IMR-90 (cell line): ENCODE measurements at regions not wholly inside any gene's neighbourhood (a gene's known extent, or its start where the extent isn't known, plus 50 kb on each side); places are given as distances from the start of the nearest gene placed in this dataset.

Source experiments
- ATAC-seq: fragments of 200-7000 bp; cut with Tn5 transposase; 2 replicates; pipeline ENCODE4 v1.9.1; 2020; ENCODE audit warnings: low read depth, mild to moderate bottlenecking, moderate library complexity
- BruUV-seq: library from RNA; stranded (reverse); fragments of 400-500 nt; replicated peaks from 2 replicates; lab custom pipeline; 2021; lab: Mats Ljungman, UMichigan
- CTCF ChIA-PET: fragments of 300-600 bp; formaldehyde crosslinking; extraction: SDS; loops from one replicate; lab custom pipeline; 2021; ENCODE audit warnings: antibody characterized with exemption; lab: Yijun Ruan, JAX
- POLR2A ChIA-PET: fragments of 300-600 bp; sonication (Branson Sonifier 250); formaldehyde crosslinking; loops from one replicate; lab custom pipeline; 2022; ENCODE audit warnings: antibody characterized with exemption; ENCODE audit not compliant: unreplicated experiment; lab: Charles Lee
- DNase-seq: peaks from one replicate; pipeline ENCODE4 v3.0.0; 2013
- H2AFZ ChIP-seq: replicated peaks from 2 replicates; pipeline ENCODE3; 2013; ENCODE audit warnings: low read length, mild to moderate bottlenecking; ENCODE audit not compliant: poor library complexity
- H2AK5ac ChIP-seq: 2 replicates; pipeline ENCODE4 v1.6.1; 2013; ENCODE audit warnings: low read depth, low read length, inconsistent platforms
- H2AK9ac ChIP-seq: replicated peaks from 2 replicates; pipeline ENCODE3; 2013; ENCODE audit warnings: mild to moderate bottlenecking, low read depth, low read length, moderate library complexity; ENCODE audit not compliant: poor library complexity
- H2BK120ac ChIP-seq: 2 replicates; pipeline ENCODE4 v1.6.1; 2013; ENCODE audit warnings: low read depth, low read length, inconsistent platforms
- H2BK15ac ChIP-seq: 3 replicates; pipeline ENCODE4 v1.6.1; 2013; ENCODE audit warnings: low read depth, low read length, inconsistent platforms
- H2BK20ac ChIP-seq: 2 replicates; pipeline ENCODE4 v1.6.1; 2013; ENCODE audit warnings: low read depth, mild to moderate bottlenecking, inconsistent platforms, low read length, moderate library complexity
- H2BK5ac ChIP-seq: 2 replicates; pipeline ENCODE4 v1.6.1; 2013; ENCODE audit warnings: mild to moderate bottlenecking, low read depth, low read length, inconsistent platforms; ENCODE audit not compliant: poor library complexity, severe bottlenecking
- H3K14ac ChIP-seq: replicated peaks from 2 replicates; pipeline ENCODE4 v1.6.1; 2013; ENCODE audit warnings: low read depth, low read length, inconsistent platforms
- H3K18ac ChIP-seq: 2 replicates; pipeline ENCODE4 v1.6.1; 2013; ENCODE audit warnings: low read depth, low read length, control low read depth
- H3K23ac ChIP-seq: 2 replicates; pipeline ENCODE4 v1.6.1; 2013; ENCODE audit warnings: low read depth, low read length, inconsistent platforms
- H3K27ac ChIP-seq: 2 replicates; pipeline ENCODE4 v1.5.1; 2013; ENCODE audit warnings: mild to moderate bottlenecking, control low read depth, low read length; ENCODE audit not compliant: insufficient read depth
- H3K27me3 ChIP-seq: 2 replicates; pipeline ENCODE4 v1.6.1; 2013; ENCODE audit warnings: low read length; ENCODE audit not compliant: control insufficient read depth, insufficient read depth
- H3K36me3 ChIP-seq: 2 replicates; pipeline ENCODE4 v1.6.1; 2013; ENCODE audit warnings: low read length, mixed read lengths; ENCODE audit not compliant: control insufficient read depth, insufficient read depth
- H3K4ac ChIP-seq: 2 replicates; pipeline ENCODE4 v1.6.1; 2013; ENCODE audit warnings: low read depth, low read length, inconsistent platforms
- H3K4me1 ChIP-seq: 2 replicates; pipeline ENCODE4 v1.6.1; 2013; ENCODE audit warnings: low read length, mixed read lengths; ENCODE audit not compliant: control insufficient read depth, insufficient read depth
- H3K4me2 ChIP-seq: 2 replicates; pipeline ENCODE4 v1.6.1; 2013; ENCODE audit warnings: low read depth, mild to moderate bottlenecking, control low read depth, low read length, moderate library complexity
- H3K4me3 ChIP-seq: 2 replicates; pipeline ENCODE4 v1.5.1; 2013; ENCODE audit warnings: low read depth, mild to moderate bottlenecking, control low read depth, low read length, moderate library complexity; ENCODE audit not compliant: insufficient read depth
- H3K56ac ChIP-seq: 2 replicates; pipeline ENCODE4 v1.6.1; 2013; ENCODE audit warnings: low read length, inconsistent platforms; ENCODE audit not compliant: insufficient read depth; ENCODE audit errors: extremely low read depth
- H3K79me1 ChIP-seq, 2 experiments: 2 replicates each; pipeline ENCODE4 v1.6.1; 2013; ENCODE audit warnings: low read length in 2 of 2, inconsistent platforms in 1 of 2, low read depth in 1 of 2
- H3K9ac ChIP-seq: 2 replicates; pipeline ENCODE4 v1.6.1; 2013; ENCODE audit warnings: low read depth, low read length, control low read depth
- H3K9me1 ChIP-seq: 2 replicates; pipeline ENCODE4 v1.6.1; 2013; ENCODE audit warnings: low read length, inconsistent platforms; ENCODE audit not compliant: insufficient read depth
- H3K9me3 ChIP-seq: 2 replicates; pipeline ENCODE4 v1.6.1; 2013; ENCODE audit warnings: low read length; ENCODE audit not compliant: control insufficient read depth, insufficient read depth
- H4K20me1 ChIP-seq: 2 replicates; pipeline ENCODE4 v1.6.1; 2013; ENCODE audit warnings: low read length, inconsistent platforms; ENCODE audit not compliant: insufficient read depth
- H4K5ac ChIP-seq: 2 replicates; pipeline ENCODE4 v1.6.1; 2013; ENCODE audit warnings: mild to moderate bottlenecking, low read depth, low read length, control low read depth
- H4K8ac ChIP-seq, 2 experiments: 2 replicates each; pipeline ENCODE4 v1.6.1; 2013; ENCODE audit warnings: low read depth in 2 of 2, low read length in 2 of 2, control low read depth in 1 of 2, inconsistent platforms in 1 of 2
- H4K91ac ChIP-seq: 2 replicates; pipeline ENCODE4 v1.6.1; 2013; ENCODE audit warnings: low read depth, low read length, inconsistent platforms; ENCODE audit not compliant: insufficient read depth
- BHLHE40 ChIP-seq: fragments of 150-350 bp; IDR thresholded peaks from 2 replicates; pipeline ENCODE4 v1.6.1; 2016; ENCODE audit warnings: mild to moderate bottlenecking, low read depth, low read length
- CEBPB ChIP-seq: IDR thresholded peaks from 2 replicates; pipeline ENCODE4 v1.6.1; 2012; ENCODE audit warnings: low read depth, low read length, improper control_type of control experiment
- CHD1 ChIP-seq: IDR thresholded peaks from 2 replicates; pipeline ENCODE4 v1.6.1; 2012; ENCODE audit warnings: low read depth, low read length, improper control_type of control experiment
- FOS ChIP-seq: fragments of 150-350 bp; IDR thresholded peaks from 2 replicates; pipeline ENCODE4 v1.6.1; 2016; ENCODE audit warnings: low read depth, low read length
- MAFK ChIP-seq: IDR thresholded peaks from 2 replicates; pipeline ENCODE4 v1.6.1; 2012; ENCODE audit warnings: low read depth, low read length, improper control_type of control experiment
- MAZ ChIP-seq: IDR thresholded peaks from 2 replicates; pipeline ENCODE4 v1.6.1; 2012; ENCODE audit warnings: low read depth, mild to moderate bottlenecking, low read length, improper control_type of control experiment, moderate library complexity, borderline replicate concordance
- MXI1 ChIP-seq: IDR thresholded peaks from 2 replicates; pipeline ENCODE4 v1.6.1; 2012; ENCODE audit warnings: low read depth, mild to moderate bottlenecking, low read length, moderate library complexity, borderline replicate concordance
- NFE2L2 ChIP-seq: fragments of 150-350 bp; IDR thresholded peaks from 2 replicates; pipeline ENCODE4 v1.6.1; 2016; ENCODE audit warnings: low read depth, mild to moderate bottlenecking, low read length
- POLR2A ChIP-seq: IDR thresholded peaks from 2 replicates; pipeline ENCODE4 v1.6.1; 2012; ENCODE audit warnings: mild to moderate bottlenecking, low read depth, low read length
- RAD21 ChIP-seq: IDR thresholded peaks from 2 replicates; pipeline ENCODE4 v1.6.1; 2012; ENCODE audit warnings: low read length, improper control_type of control experiment
- RCOR1 ChIP-seq: IDR thresholded peaks from 2 replicates; pipeline ENCODE4 v1.6.1; 2012; ENCODE audit warnings: mild to moderate bottlenecking, low read length, improper control_type of control experiment; ENCODE audit not compliant: insufficient replicate concordance
- RFX5 ChIP-seq: IDR thresholded peaks from 2 replicates; pipeline ENCODE4 v1.8.0; 2012; ENCODE audit warnings: low read depth, mild to moderate bottlenecking, low read length, moderate library complexity
- SMC3 ChIP-seq: fragments of 150-350 bp; IDR thresholded peaks from 2 replicates; pipeline ENCODE4 v1.6.1; 2016; ENCODE audit warnings: low read depth, mild to moderate bottlenecking, antibody characterized with exemption, low read length, moderate library complexity
- USF2 ChIP-seq: fragments of 150-350 bp; IDR thresholded peaks from 2 replicates; pipeline ENCODE4 v1.6.1; 2017; ENCODE audit warnings: mild to moderate bottlenecking, antibody characterized with exemption, low read length, low read depth
- WGBS, 2 experiments: methylation state at CpG; one replicate each; pipeline versions ENCODE4 v1.1.5 to v1.1.7; 2013; ENCODE audit warnings: missing lambda C conversion rate in 2 of 2; ENCODE audit not compliant: insufficient read length in 1 of 2; ENCODE audit errors: extremely low coverage in 2 of 2; 5-methylcytosine and 5-hydroxymethylcytosine counted together
- dilution Hi-C: fragments of 300-500 bp; cut with HindIII; formaldehyde crosslinking; loops from one replicate; pipeline ENCODE4 v1.14.3; 2018; ENCODE audit warnings: low sequenced_read_pairs; ENCODE audit not compliant: unreplicated experiment
- in situ Hi-C: fragments of 300-500 bp; cut with MboI; formaldehyde crosslinking; loops from 3 replicates; pipeline ENCODE4 v1.14.3; 2019; ENCODE audit warnings: low sequenced_read_pairs, inconsistent platforms, mixed read lengths
- intact Hi-C: fragments of 100-400 bp; cut with micrococcal nuclease; formaldehyde crosslinking; loops from 2 replicates; pipeline ENCODE4 v1.10.0; 2022

GRCh38 chr5:158381614-158382160, 522.7 kb upstream of the CLINT1 start:
- Histone ChIP-seq H4K8ac (peak overlapping the region in 1 of 2 experiments; percentile 34; a peak in 1 of 4 replicates), H3K23ac (no peak overlapping the region), H2AK9ac (no peak overlapping the region), H2AFZ (peak overlapping the region; percentile 23), H3K4me3 (no peak overlapping the region), H2BK20ac (peak overlapping the region; percentile 47; the same call in 1 of the 2 replicates), H3K36me3 (no peaks in the 10 kb centered on the region), H2BK120ac (no peak overlapping the region), H3K18ac (peak overlapping the region; percentile 58; the same call in 1 of the 2 replicates), H3K56ac (no peak overlapping the region), H3K14ac (0 out of 2 replicates have a peak overlapping the region, but pooled peaks have one; percentile 21), H3K4ac (no peak overlapping the region; the same call in 1 of the 2 replicates), H3K27me3 (no peaks in the 10 kb centered on the region), H2BK5ac (no peak overlapping the region), H3K27ac (no peak overlapping the region), H3K9ac (no peak overlapping the region), H3K9me1 (peaks cover 3% of the 10 kb centered on the region; the same call in 1 of the 2 replicates), H4K20me1 (no peaks in the 10 kb centered on the region), H3K9me3 (peaks cover 2% of the 10 kb centered on the region), H3K4me1 (peaks cover 8% of the 10 kb centered on the region), H4K91ac (no peak overlapping the region), H3K79me1 (no peaks in the 10 kb centered on the region), H3K4me2 (no peak overlapping the region), H4K5ac (no peak overlapping the region), H2BK15ac (no peak overlapping the region), H2AK5ac (no peak overlapping the region; the same call in 1 of the 2 replicates)
- intact Hi-C loops, result loop anchor here (10.0 kb wide), 2 partner anchors 437 to 753 kb away; no protein-coding TSS in a partner anchor
- dilution Hi-C loops, result no loop called here
- no TSS peak for BruUV-seq
- no peak for DNase-seq
- 94% methylated on average over 2 of the region's 4 CpGs; no CpG with 5 or more reads in 1 of the 2 experiments for WGBS, 2 experiments
- POLR2A ChIA-PET, result no interaction called here
- in situ Hi-C loops, result no loop called here
- no peak for ATAC-seq
- CTCF ChIA-PET, result interaction anchor here (1.3 kb wide), 1 partner anchor 9 kb away, joined by 4 read pairs; no protein-coding TSS in a partner anchor
- TF ChIP-seq SMC3, result no peak
- TF ChIP-seq CHD1, result no peak
- no peak for TF ChIP-seq FOS
- no peak for TF ChIP-seq BHLHE40
- no peak for TF ChIP-seq MXI1
- TF ChIP-seq CEBPB, result no peak
- no peak for TF ChIP-seq POLR2A
- no peak for TF ChIP-seq NFE2L2
- TF ChIP-seq RCOR1, result no peak
- no peak for TF ChIP-seq RAD21
- TF ChIP-seq MAZ, result no peak
- no peak for TF ChIP-seq RFX5
- TF ChIP-seq USF2, result no peak
- no peak for TF ChIP-seq MAFK
